ENCODE measurements at regions not wholly inside any gene's neighbourhood (a gene's known extent, or its start where the extent isn't known, plus 50 kb on each side); places are given as distances from the start of the nearest gene placed in this dataset.
"Not testable (repeated sequence)": the region's sequence is repeated elsewhere in the genome, so short reads cannot be mapped to it uniquely, and the experiment has no call there.

- TF ChIP-seq Cebpa-rat (IDR thresholded peaks at IDR 0.05), result no peak
- no peak overlapping the region for H3K9ac ChIP-seq
- no peaks in the 10 kb centered on the region for H3K27me3 ChIP-seq
- no peak overlapping the region for H3K4me3 ChIP-seq
- no peak overlapping the region for H3K27ac ChIP-seq
- H3K4me1 ChIP-seq, result no peaks in the 10 kb centered on the region
- H3K36me3 ChIP-seq, result no peaks in the 10 kb centered on the region
- no peak overlapping the region for H3K4me2 ChIP-seq
- H4K20me1 ChIP-seq, result no peaks in the 10 kb centered on the region
- no peaks in the 10 kb centered on the region for H3K9me3 ChIP-seq
Measured at GRCh38 chr16:63652091-63652490, 1469.8 kb downstream of the CDH11 start.

- Histone ChIP-seq H3K4me2 (no peak overlapping the region), H3K4me3 (no peak overlapping the region), H3K4me1 (no peaks in the 10 kb centered on the region), H4K20me1 (no peaks in the 10 kb centered on the region), H3K36me3 (no peaks in the 10 kb centered on the region), H3K27me3 (no peaks in the 10 kb centered on the region), H3K9me3 (no peaks in the 10 kb centered on the region), H3K27ac (no peak overlapping the region), H3K9ac (no peak overlapping the region)
- no peak for TF ChIP-seq Cebpa-rat (IDR thresholded peaks at IDR 0.05)
Measured at GRCh38 chr16:63650550-63650949, 1471.3 kb downstream of the CDH11 start.

GRCh38 chr16:63633706-63634445 lies 1488.0 kb downstream of the CDH11 start:
- not testable (repeated sequence) for H3K27ac ChIP-seq, H3K27me3 ChIP-seq, H3K4me3 ChIP-seq, H3K4me1 ChIP-seq, H3K9ac ChIP-seq, H3K36me3 ChIP-seq, H3K4me2 ChIP-seq, H4K20me1 ChIP-seq
- peaks cover 10% of the 10 kb centered on the region; the same call in 1 of the 2 replicates for H3K9me3 ChIP-seq

- Histone ChIP-seq H3K27ac (no peak overlapping the region), H3K4me2 (peak overlapping the region; percentile 80), H3K27me3 (no peaks in the 10 kb centered on the region), H3K9me3 (peaks cover 10% of the 10 kb centered on the region; the same call in 1 of the 2 replicates), H3K9ac (no peak overlapping the region), H4K20me1 (no peaks in the 10 kb centered on the region), H3K4me1 (peaks cover 55% of the 10 kb centered on the region), H3K4me3 (no peak overlapping the region), H3K36me3 (no peaks in the 10 kb centered on the region)
- no peak for TF ChIP-seq Cebpa-rat (IDR thresholded peaks at IDR 0.05)
Measured at GRCh38 chr16:63629272-63629671, 1492.6 kb downstream of the CDH11 start.

GRCh38 chr16:63628812-63629211 lies 1493.1 kb downstream of the CDH11 start:
- Histone ChIP-seq H3K4me2 (peak overlapping the region; percentile 80), H3K4me3 (no peak overlapping the region; the same call in 1 of the 2 replicates)

GRCh38 chr16:63625126-63625525 lies 1496.7 kb downstream of the CDH11 start:
- H3K27ac ChIP-seq, result no peak overlapping the region
- no peaks in the 10 kb centered on the region for H3K9me3 ChIP-seq
- H3K9ac ChIP-seq, result no peak overlapping the region
- H3K4me2 ChIP-seq, result peak overlapping the region; percentile 91; the same call in 1 of the 2 replicates
- no peak overlapping the region for H3K4me3 ChIP-seq
- no peaks in the 10 kb centered on the region for H3K27me3 ChIP-seq
- H4K20me1 ChIP-seq, result no peaks in the 10 kb centered on the region
- H3K36me3 ChIP-seq, result no peaks in the 10 kb centered on the region
- TF ChIP-seq Cebpa-rat (IDR thresholded peaks at IDR 0.05), result no peak
- peaks cover 96% of the 10 kb centered on the region for H3K4me1 ChIP-seq

More at GRCh38 chr16:63628812-63629211, 1493.1 kb downstream of the CDH11 start:
- no peak for TF ChIP-seq Cebpa-rat (IDR thresholded peaks at IDR 0.05)
- Histone ChIP-seq H3K36me3 (no peaks in the 10 kb centered on the region), H3K27ac (no peak overlapping the region), H3K9ac (no peak overlapping the region), H3K9me3 (peaks cover 5% of the 10 kb centered on the region; the same call in 1 of the 2 replicates), H3K4me1 (peaks cover 59% of the 10 kb centered on the region), H4K20me1 (no peaks in the 10 kb centered on the region), H3K27me3 (no peaks in the 10 kb centered on the region)

GRCh38 chr16:63623551-63624039 lies 1498.3 kb downstream of the CDH11 start:
- Histone ChIP-seq H3K9me3 (no peaks in the 10 kb centered on the region), H3K4me1 (peaks cover 100% of the 10 kb centered on the region), H3K27ac (peak overlapping the region; percentile 55), H3K27me3 (no peaks in the 10 kb centered on the region), H3K4me3 (peak overlapping the region; percentile 23; the same call in 1 of the 2 replicates), H4K20me1 (no peaks in the 10 kb centered on the region), H3K9ac (no peak overlapping the region), H3K4me2 (peak overlapping the region; percentile 91), H3K36me3 (no peaks in the 10 kb centered on the region)
- TF ChIP-seq Cebpa-rat (IDR thresholded peaks at IDR 0.05), result no peak

GRCh38 chr16:63618896-63619485 lies 1502.9 kb downstream of the CDH11 start:
- H3K36me3 ChIP-seq, result peaks cover 15% of the 10 kb centered on the region; the same call in 1 of the 2 replicates
- peaks cover 80% of the 10 kb centered on the region for H3K4me1 ChIP-seq
- H3K9ac ChIP-seq, result peak overlapping the region; percentile 53; the same call in 1 of the 2 replicates
- H3K9me3 ChIP-seq, result peaks cover 41% of the 10 kb centered on the region
- no peaks in the 10 kb centered on the region for H3K27me3 ChIP-seq
- no peak for TF ChIP-seq Cebpa-rat (IDR thresholded peaks at IDR 0.05)
- peak overlapping the region; percentile 91 for H3K4me2 ChIP-seq
- peak overlapping the region; percentile 75 for H3K27ac ChIP-seq
- H4K20me1 ChIP-seq, result no peaks in the 10 kb centered on the region
- peak overlapping the region; percentile 53 for H3K4me3 ChIP-seq

- TF ChIP-seq Cebpa-rat (IDR thresholded peaks at IDR 0.05), result no peak
- Histone ChIP-seq H4K20me1 (no peaks in the 10 kb centered on the region), H3K27me3 (no peaks in the 10 kb centered on the region), H3K27ac (peak overlapping the region; percentile 75), H3K4me3 (peak overlapping the region; percentile 53), H3K4me1 (peaks cover 71% of the 10 kb centered on the region), H3K36me3 (peaks cover 15% of the 10 kb centered on the region; the same call in 1 of the 2 replicates), H3K4me2 (peak overlapping the region; percentile 91), H3K9me3 (peaks cover 43% of the 10 kb centered on the region), H3K9ac (peak overlapping the region; percentile 53; the same call in 1 of the 2 replicates)
Measured at GRCh38 chr16:63617990-63618763, 1503.7 kb downstream of the CDH11 start.

Measured in BLaER1 (cell line).